A549 (cell line): ENCODE measurements at regions not wholly inside any gene's neighbourhood (a gene's known extent, or its start where the extent isn't known, plus 50 kb on each side); places are given as distances from the start of the nearest gene placed in this dataset.

Source experiments
- ATAC-seq, 2 experiments: fragments of 200-7000 bp in 1 of 2; fragments of >200 bp in 1 of 2; cut with Nextera tagmentation in 1 of 2; cut with Tn5 transposase in 1 of 2; 3 replicates each; pipeline versions ENCODE4 v1.8.0 to v1.9.1; 2018 to 2020; ENCODE audit warnings: mild to moderate bottlenecking in 1 of 2, moderate library complexity in 1 of 2
- CTCF ChIA-PET: fragments of 300-600 bp; sonication (Branson Sonifier 250); formaldehyde crosslinking; extraction: SDS; loops from one replicate; lab custom pipeline; 2021; ENCODE audit warnings: antibody characterized with exemption, inconsistent platforms; lab: Yijun Ruan, JAX
- POLR2A ChIA-PET: fragments of 350-600 bp; formaldehyde crosslinking; extraction: SDS; loops from one replicate; lab custom pipeline; 2021; ENCODE audit warnings: antibody characterized with exemption, inconsistent platforms; lab: Yijun Ruan, JAX
- DNase-seq, 2 experiments: peaks; one replicate each; pipeline versions ENCODE4 v3.0.0 to v3.0.0-alpha.2; 2011 to 2016; ENCODE audit warnings: low read depth in 1 of 2, low spot score in 1 of 2
- FAIRE-seq: peaks from 2 replicates; lab custom pipeline; 2011; peaks lifted over from hg19 to GRCh38; lab: Jason Lieb, UNC
- H3K27ac ChIP-seq, 2 experiments: fragments of >200 bp; sonication (Bioruptor Twin); formaldehyde crosslinking; 3 replicates each; pipeline ENCODE4 v1.5.1; 2016 to 2017
- H3K4me1 ChIP-seq: fragments of >200 bp; sonication (Bioruptor Twin); formaldehyde crosslinking; 3 replicates; pipeline ENCODE4 v1.6.1; 2016
- H3K4me2 ChIP-seq: fragments of >200 bp; sonication (Bioruptor Twin); formaldehyde crosslinking; 3 replicates; pipeline ENCODE4 v1.6.1; 2016
- H3K4me3 ChIP-seq: fragments of >200 bp; sonication (Bioruptor Twin); formaldehyde crosslinking; 3 replicates; pipeline ENCODE4 v1.5.1; 2016
- H3K9me3 ChIP-seq: fragments of >200 bp; sonication (Bioruptor Twin); formaldehyde crosslinking; 3 replicates; pipeline ENCODE4 v1.6.1; 2016
- CHD2 ChIP-seq: fragments of 150-350 bp; IDR thresholded peaks from 2 replicates; pipeline ENCODE4 v1.6.1; 2014; ENCODE audit warnings: low read length; ENCODE audit not compliant: partially characterized antibody
- ESRRA ChIP-seq: fragments of 150-350 bp; IDR thresholded peaks from 2 replicates; pipeline ENCODE4 v1.6.1; 2014; ENCODE audit warnings: mild to moderate bottlenecking, low read length, borderline replicate concordance
- FOSL2 ChIP-seq, 2 experiments: fragments of 450-650 bp in 1 of 2; fragments of >200 bp in 1 of 2; sonication (Bioruptor Twin) in 1 of 2; formaldehyde crosslinking; IDR thresholded peaks; 2 replicates each; pipeline versions ENCODE4 v1.5.0 to v1.6.1; 2016 to 2020; ENCODE audit warnings: mild to moderate bottlenecking in 1 of 2, moderate library complexity in 1 of 2
- HOXB5 ChIP-seq: fragments of 250-450 bp; sonication (Bioruptor Pico); IDR thresholded peaks from 2 replicates; pipeline ENCODE4 v1.5.0; 2020; ENCODE audit warnings: mild to moderate bottlenecking, moderate library complexity
- JUN ChIP-seq, 2 experiments: fragments of >200 bp; sonication (Bioruptor Twin); formaldehyde crosslinking; IDR thresholded peaks; 2 replicates in 1 of 2; 3 replicates in 1 of 2; pipeline ENCODE4 v1.6.1; 2016 to 2017
- JUNB ChIP-seq: fragments of >200 bp; sonication (Bioruptor Twin); formaldehyde crosslinking; IDR thresholded peaks from 2 replicates; pipeline ENCODE4 v1.6.1; 2016
- MAFK ChIP-seq: fragments of 450-650 bp; IDR thresholded peaks from 2 replicates; pipeline ENCODE4 v1.6.1; 2014; ENCODE audit not compliant: partially characterized antibody
- MAX ChIP-seq: IDR thresholded peaks from 2 replicates; pipeline ENCODE4 v1.6.1; 2012
- MYC ChIP-seq: IDR thresholded peaks from 2 replicates; pipeline ENCODE4 v1.6.1; 2012; ENCODE audit warnings: mild to moderate bottlenecking, inconsistent platforms, low read length, improper control_type of control experiment, borderline replicate concordance
- NFE2L2 ChIP-seq: fragments of 150-350 bp; conservative IDR thresholded peaks from 2 replicates; pipeline ENCODE4 v1.6.1; 2014; ENCODE audit warnings: low read length
- NPAS2 ChIP-seq: fragments of 250-450 bp; sonication (Bioruptor Pico); IDR thresholded peaks from 2 replicates; pipeline ENCODE4 v1.8.0; 2022; ENCODE audit warnings: mild to moderate bottlenecking, moderate library complexity, borderline replicate concordance
- PBX3 ChIP-seq: IDR thresholded peaks from 2 replicates; pipeline ENCODE4 v1.6.1; 2012
- RCOR1 ChIP-seq: fragments of 150-350 bp; IDR thresholded peaks from 2 replicates; pipeline ENCODE4 v1.6.1; 2014; ENCODE audit warnings: antibody characterized with exemption, low read length, low read depth
- RFX5 ChIP-seq: fragments of 450-650 bp; IDR thresholded peaks from 2 replicates; pipeline ENCODE4 v1.7.1; 2014; ENCODE audit warnings: antibody characterized with exemption, mild to moderate bottlenecking, moderate library complexity
- SREBF2 ChIP-seq: fragments of 450-650 bp; IDR thresholded peaks from 2 replicates; pipeline ENCODE4 v1.6.1; 2014; ENCODE audit warnings: mild to moderate bottlenecking, moderate library complexity
- USF2 ChIP-seq: fragments of 450-650 bp; IDR thresholded peaks from 2 replicates; pipeline ENCODE4 v1.6.1; 2014; ENCODE audit warnings: antibody characterized with exemption
- ZSCAN20 ChIP-seq: fragments of 250-450 bp; sonication (Bioruptor Pico); IDR thresholded peaks from 2 replicates; pipeline ENCODE4 v1.8.0; 2022; ENCODE audit warnings: mild to moderate bottlenecking, moderate library complexity
- WGBS: methylation state at CpG from one replicate; pipeline ENCODE4 v1.1.6; 2017; ENCODE audit errors: missing lambda C conversion rate; 5-methylcytosine and 5-hydroxymethylcytosine counted together

- ChIA-PET CTCF (no interaction called here), POLR2A (no interaction called here)
- Histone ChIP-seq H3K4me1 (no peaks in the 10 kb centered on the region), H3K9me3 (no peaks in the 10 kb centered on the region), H3K4me3 (no peak overlapping the region), H3K27ac (no peak overlapping the region), H3K4me2 (no peak overlapping the region)
- no peak for ATAC-seq
- 5% methylated on average over 2 of the region's 2 CpGs for WGBS
- DNase-seq, result no peak
- no peak for FAIRE-seq
- TF ChIP-seq RFX5, result no peak
- no peak for TF ChIP-seq NPAS2 (CRISPR knock-in tag)
- TF ChIP-seq MYC, result no peak
- TF ChIP-seq USF2, result no peak
- TF ChIP-seq CHD2, result no peak
- TF ChIP-seq ESRRA, result no peak
- no peak for TF ChIP-seq JUN (IDR thresholded peaks at IDR 0.05)
- no peak for TF ChIP-seq PBX3
- TF ChIP-seq HOXB5 (CRISPR knock-in tag), result no peak
Observed at GRCh38 chr3:168645180-168645579, 549.5 kb upstream of the GOLIM4 start.

GRCh38 chr3:168628549-168628948 is 532.8 kb upstream of the GOLIM4 start:
- peak; percentile 15 for TF ChIP-seq MAFK
- no peak for TF ChIP-seq SREBF2
- Histone ChIP-seq H3K4me1 (no peaks in the 10 kb centered on the region), H3K27ac (no peak overlapping the region), H3K4me2 (no peak overlapping the region), H3K9me3 (no peaks in the 10 kb centered on the region), H3K4me3 (no peak overlapping the region)
- ChIA-PET POLR2A (no interaction called here), CTCF (interaction anchor here (0.6 kb wide), 1 partner anchor 15 kb away, joined by 3 read pairs; no protein-coding TSS in a partner anchor)
- FAIRE-seq (no peak), ATAC-seq (no peak), DNase-seq (no peak)

- CTCF ChIA-PET, result no interaction called here
- Histone ChIP-seq H3K4me2 (no peak overlapping the region), H3K4me1 (no peaks in the 10 kb centered on the region), H3K27ac (no peak overlapping the region), H3K4me3 (no peak overlapping the region), H3K9me3 (no peaks in the 10 kb centered on the region)
- POLR2A ChIA-PET, result no interaction called here
- ATAC-seq (no peak), FAIRE-seq (no peak), DNase-seq (no peak)
- no peak for TF ChIP-seq RCOR1
- no peak for TF ChIP-seq NFE2L2
- no peak for TF ChIP-seq CHD2
- TF ChIP-seq, all 56 proteins: peak for 0
Observed at GRCh38 chr3:168625477-168625876, 529.8 kb upstream of the GOLIM4 start.

- TF ChIP-seq NPAS2 (CRISPR knock-in tag), result no peak
- TF ChIP-seq ESRRA, result no peak
- no peak for TF ChIP-seq FOSL2 (IDR thresholded peaks at IDR 0.05)
- no peak for TF ChIP-seq FOSL2 (CRISPR knock-in tag; IDR thresholded peaks at IDR 0.05)
- no peak for TF ChIP-seq MAX
- CTCF ChIA-PET, result no interaction called here
- ATAC-seq (no peak), FAIRE-seq (no peak), DNase-seq (no peak)
- Histone ChIP-seq H3K27ac (no peak overlapping the region), H3K4me2 (no peak overlapping the region), H3K4me1 (no peaks in the 10 kb centered on the region), H3K9me3 (no peaks in the 10 kb centered on the region), H3K4me3 (no peak overlapping the region)
- POLR2A ChIA-PET, result no interaction called here
- WGBS, result 0% methylated on average over 1 of the region's 1 CpG
Observed at GRCh38 chr3:168624892-168625448, 529.2 kb upstream of the GOLIM4 start.

GRCh38 chr3:168624195-168624594 is 528.5 kb upstream of the GOLIM4 start:
- Histone ChIP-seq H3K4me3 (no peak overlapping the region), H3K4me2 (no peak overlapping the region), H3K9me3 (no peaks in the 10 kb centered on the region), H3K4me1 (no peaks in the 10 kb centered on the region), H3K27ac (no peak overlapping the region)
- DNase-seq (no peak), FAIRE-seq (no peak), ATAC-seq (no peak)
- TF ChIP-seq JUNB (no peak), ZSCAN20 (CRISPR knock-in tag) (no peak)
- CTCF ChIA-PET, result no interaction called here
- POLR2A ChIA-PET, result no interaction called here
